CD4-positive, alpha-beta T cell treated with Interleukin-6 for 4 hours (primary cell): ENCODE measurements at regions not wholly inside any gene's neighbourhood (a gene's known extent, or its start where the extent isn't known, plus 50 kb on each side); places are given as distances from the start of the nearest gene placed in this dataset.
A peak's percentile ranks its signal among the peaks of the same experiment; 100 is the strongest.

Experiments used
- DNase-seq: peaks from one replicate; pipeline ENCODE4 v3.0.0-alpha.2; 2020; ENCODE audit warnings: mixed read lengths

- DNase-seq = no peak
Observed at GRCh38 chr6:156175433-156175832, 601.7 kb upstream of the ARID1B start.

GRCh38 chr6:156174031-156174890 is 602.9 kb upstream of the ARID1B start:
- peak; percentile 12 for DNase-seq

- no peak for DNase-seq
Observed at GRCh38 chr6:156169371-156169770, 607.8 kb upstream of the ARID1B start.

GRCh38 chr6:156167625-156168071 is 609.5 kb upstream of the ARID1B start:
- no peak for DNase-seq

- DNase-seq = peak; percentile 4
Observed at GRCh38 chr6:156167016-156167624, 610.1 kb upstream of the ARID1B start.

- DNase-seq = no peak
Observed at GRCh38 chr6:156166093-156166492, 611.1 kb upstream of the ARID1B start.

GRCh38 chr6:156164701-156165452 is 612.3 kb upstream of the ARID1B start:
- no peak for DNase-seq

- peak; percentile 6 for DNase-seq
Observed at GRCh38 chr6:156163311-156163710, 613.9 kb upstream of the ARID1B start.

- no peak for DNase-seq
Observed at GRCh38 chr6:156161471-156161870, 615.7 kb upstream of the ARID1B start.

- no peak for DNase-seq
Observed at GRCh38 chr6:156160795-156161165, 616.4 kb upstream of the ARID1B start.

GRCh38 chr6:156160007-156160794 is 617.0 kb upstream of the ARID1B start:
- DNase-seq = no peak

- no peak for DNase-seq
Observed at GRCh38 chr6:156154896-156155295, 622.3 kb upstream of the ARID1B start.

- no peak for DNase-seq
Observed at GRCh38 chr6:156150391-156150790, 626.8 kb upstream of the ARID1B start.

GRCh38 chr6:156146891-156147290 is 630.3 kb upstream of the ARID1B start:
- no peak for DNase-seq

GRCh38 chr6:156131221-156131903 is 645.8 kb upstream of the ARID1B start:
- no peak for DNase-seq

- no peak for DNase-seq
Observed at GRCh38 chr6:156126535-156126934, 650.6 kb upstream of the ARID1B start.

GRCh38 chr6:156125844-156126243 is 651.3 kb upstream of the ARID1B start:
- DNase-seq = no peak

GRCh38 chr6:156123731-156124130 is 653.4 kb upstream of the ARID1B start:
- no peak for DNase-seq

GRCh38 chr6:156121973-156122372 is 655.2 kb upstream of the ARID1B start:
- DNase-seq = no peak

GRCh38 chr6:156114541-156114940 is 658.9 kb upstream of the NOX3 start:
- DNase-seq = no peak

- no peak for DNase-seq
Observed at GRCh38 chr6:156113631-156114030, 658.0 kb upstream of the NOX3 start.

- no peak for DNase-seq
Observed at GRCh38 chr6:156111913-156112312, 656.3 kb upstream of the NOX3 start.
